ENCODE measurements at regions not wholly inside any gene's neighbourhood (a gene's known extent, or its start where the extent isn't known, plus 50 kb on each side); places are given as distances from the start of the nearest gene placed in this dataset.
"Not testable (repeated sequence)": the region's sequence is repeated elsewhere in the genome, so short reads cannot be mapped to it uniquely, and the experiment has no call there.

- DNase-seq: no peak
Measured at GRCh38 chr1:172931340-172931739, 119.4 kb downstream of the TNFSF18 start.

DNA sequence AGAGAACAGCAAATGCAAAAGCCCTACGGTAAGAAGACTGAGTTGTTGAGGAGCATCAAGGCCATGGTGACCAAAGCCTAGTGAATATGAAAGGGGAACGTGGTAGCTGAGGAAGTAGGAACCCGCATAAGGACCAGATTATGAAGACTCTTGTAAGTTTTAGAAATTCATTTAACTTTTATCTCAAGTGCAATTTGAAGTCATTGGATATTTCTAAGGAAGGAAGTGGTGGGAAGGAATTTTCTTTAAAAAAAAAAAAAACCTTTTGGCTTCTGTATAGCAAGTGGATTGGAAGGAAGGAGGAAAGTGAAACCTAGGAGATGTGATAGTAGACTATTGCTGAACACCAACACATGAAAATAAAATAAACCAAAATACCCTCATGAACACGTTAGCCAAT, 119.0 kb downstream of the TNFSF18 start:
- no peak for DNase-seq

- DNase-seq: no peak
Measured at GRCh38 chr1:172932981-172933380, 117.8 kb downstream of the TNFSF18 start.

DNA sequence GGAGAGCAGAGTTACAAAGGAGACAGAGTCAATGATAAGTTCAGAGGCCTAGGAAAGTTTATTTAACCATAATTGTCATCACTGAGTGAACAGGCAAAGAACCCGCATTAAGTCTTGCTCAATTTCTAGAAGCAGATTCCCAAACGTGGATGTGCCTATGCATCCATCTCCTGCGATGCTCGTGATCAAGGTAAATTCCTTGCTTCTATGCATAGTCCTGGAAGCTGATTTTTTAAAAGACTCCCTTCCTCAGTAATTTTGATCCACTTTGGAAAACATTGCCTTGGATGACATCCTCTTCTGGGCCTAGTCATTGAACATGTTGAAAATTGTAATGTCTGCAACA, 116.4 kb downstream of the TNFSF18 start:
- no peak for DNase-seq

GRCh38 chr1:172935062-172935592, 115.6 kb downstream of the TNFSF18 start:
- DNase-seq: no peak

GRCh38 chr1:172936088-172936645, 114.6 kb downstream of the TNFSF18 start:
- DNase-seq: no peak

- no peak for DNase-seq
Measured at GRCh38 chr1:172938681-172939080, 112.1 kb downstream of the TNFSF18 start.

DNA sequence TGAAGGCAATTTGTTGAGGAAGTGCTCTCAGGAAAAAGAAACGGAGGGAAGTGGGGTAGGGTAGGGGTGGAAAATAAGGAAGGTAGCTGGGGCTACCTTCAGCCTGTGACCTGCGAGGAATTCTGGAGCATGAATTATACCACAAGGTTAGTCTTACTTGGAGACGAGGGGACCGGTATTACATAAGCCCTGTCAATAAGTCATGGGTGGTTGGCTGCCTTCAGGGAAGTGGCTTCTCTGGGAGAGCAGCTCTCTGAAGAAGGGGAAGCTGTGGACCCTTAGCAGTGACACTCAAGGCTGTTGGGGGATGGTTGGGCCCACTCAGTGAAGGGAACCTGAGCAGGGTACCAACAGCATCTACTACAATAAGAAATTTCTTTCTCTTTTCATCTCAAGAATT, 111.3 kb downstream of the TNFSF18 start:
- DNase-seq: no peak

GRCh38 chr1:172940174-172940855, 110.4 kb downstream of the TNFSF18 start:
- DNase-seq: no peak

DNA sequence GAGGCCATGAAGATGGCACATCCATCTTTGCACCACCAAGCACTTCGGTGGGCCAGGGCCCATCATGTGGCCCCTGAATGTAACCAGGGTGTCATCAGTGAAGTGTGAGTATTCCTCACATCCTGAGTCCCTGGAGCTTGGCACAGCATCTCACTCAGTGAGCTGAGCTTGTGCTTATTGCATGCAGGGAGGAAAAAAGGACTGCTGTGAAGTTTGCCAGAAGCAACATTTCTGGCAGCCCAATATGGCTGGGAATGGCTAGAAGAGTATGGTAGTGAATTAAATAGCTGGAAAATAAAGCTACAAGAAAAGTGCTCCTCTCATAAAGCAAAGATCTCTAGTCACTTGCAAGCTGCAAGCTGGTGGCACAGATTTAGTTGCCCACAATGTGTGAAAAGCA, 109.3 kb downstream of the TNFSF18 start:
- DNase-seq: no peak

DNA sequence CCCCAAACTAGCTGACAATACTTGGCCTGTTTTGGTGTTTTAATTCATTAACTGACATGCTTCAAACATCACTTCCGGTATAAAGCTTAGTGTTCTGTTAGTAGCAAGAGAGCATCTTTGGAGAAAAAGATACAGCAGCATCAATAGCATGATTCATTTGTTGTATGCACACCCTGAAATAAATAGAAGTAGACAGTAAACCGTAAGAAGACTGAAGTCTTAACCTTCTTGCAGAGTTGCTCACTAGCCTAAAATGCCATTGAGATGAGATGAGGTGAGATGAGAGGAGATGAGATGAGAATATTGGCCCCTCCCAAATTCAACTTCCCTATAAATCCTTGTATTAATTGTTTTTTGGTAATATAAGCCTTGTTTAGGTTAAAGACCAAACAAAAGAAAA, 108.8 kb downstream of the TNFSF18 start:
- no peak for DNase-seq

DNA sequence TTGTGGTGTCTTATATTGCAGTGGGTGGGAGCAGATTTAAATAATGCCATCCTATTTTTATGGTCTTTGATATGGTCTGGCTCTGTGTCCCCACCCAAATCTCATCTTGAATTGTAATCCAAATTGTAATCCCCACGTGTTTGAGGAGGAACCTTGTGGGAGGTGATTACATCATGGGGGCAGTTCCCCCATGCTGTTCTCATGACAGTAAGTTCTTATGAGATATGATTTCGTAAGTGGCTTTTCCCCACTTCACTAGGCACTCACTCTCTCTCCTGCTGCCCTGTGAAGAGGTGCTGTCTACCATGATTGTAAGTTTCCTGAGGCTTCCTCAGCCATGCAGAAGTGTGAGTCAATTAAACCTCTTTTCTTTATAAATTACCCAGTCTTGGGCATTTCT, 107.6 kb downstream of the TNFSF18 start:
- not testable (repeated sequence) for DNase-seq

DNA sequence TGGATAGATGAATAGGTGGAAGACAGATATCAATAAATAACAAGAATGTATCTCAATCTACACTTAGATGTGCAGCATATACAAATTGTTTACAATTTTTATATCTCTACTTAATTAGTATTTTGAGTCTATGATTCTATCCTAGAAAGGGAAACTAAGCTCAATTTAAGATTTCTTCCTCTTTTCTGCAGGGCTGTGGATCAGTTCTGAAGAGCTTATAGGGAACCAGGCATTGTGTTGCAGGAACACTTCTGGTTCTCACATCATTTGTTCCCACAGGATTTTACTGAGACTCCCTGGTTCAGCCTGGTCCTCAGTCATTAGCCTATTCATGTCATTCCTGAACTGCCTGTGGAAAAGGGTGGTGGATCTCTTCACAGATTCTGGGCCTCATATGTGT, 105.8 kb downstream of the TNFSF18 start:
- no peak for DNase-seq

- DNase-seq: no peak
Measured at GRCh38 chr1:172946814-172947507, 103.8 kb downstream of the TNFSF18 start.

DNA sequence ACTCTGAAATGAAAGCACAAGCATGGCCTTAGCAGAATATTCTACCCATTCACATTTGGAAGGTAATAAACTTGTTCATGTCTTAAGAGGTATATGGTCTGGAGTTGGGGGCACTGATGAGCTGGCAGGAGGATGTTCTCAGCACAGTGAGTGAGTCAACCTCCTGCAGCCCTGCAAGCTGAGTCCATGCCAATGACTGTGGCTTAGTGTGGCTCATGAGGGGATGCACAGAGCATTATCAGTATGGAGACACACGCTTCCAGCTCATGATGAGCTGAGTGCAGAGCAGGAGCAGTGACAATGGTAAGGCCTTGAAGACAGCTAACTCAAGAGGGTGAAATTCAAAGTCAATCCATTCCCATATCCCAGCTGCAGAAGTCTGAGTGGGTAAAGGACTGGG, 102.3 kb downstream of the TNFSF18 start:
- DNase-seq: no peak

DNA sequence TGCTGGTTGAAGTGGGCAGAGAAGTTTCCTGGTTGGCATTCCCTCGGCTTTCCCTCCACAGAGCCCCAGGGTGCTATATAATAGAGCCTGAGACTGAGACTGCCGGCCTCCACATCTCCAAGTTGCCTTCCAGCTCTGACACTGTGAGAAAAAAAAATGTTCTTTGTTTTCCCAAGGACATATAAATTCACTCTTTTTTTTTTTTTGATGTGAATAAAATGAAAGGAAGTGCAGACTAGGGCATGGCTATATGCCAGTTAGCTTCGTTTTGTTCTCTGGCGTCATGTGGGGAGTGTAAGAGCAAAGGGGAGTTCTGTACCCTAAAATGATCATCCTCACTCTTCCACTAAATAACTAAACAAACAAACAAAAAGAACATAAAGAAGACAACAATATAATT, 101.6 kb downstream of the TNFSF18 start:
- DNase-seq: no peak

DNA sequence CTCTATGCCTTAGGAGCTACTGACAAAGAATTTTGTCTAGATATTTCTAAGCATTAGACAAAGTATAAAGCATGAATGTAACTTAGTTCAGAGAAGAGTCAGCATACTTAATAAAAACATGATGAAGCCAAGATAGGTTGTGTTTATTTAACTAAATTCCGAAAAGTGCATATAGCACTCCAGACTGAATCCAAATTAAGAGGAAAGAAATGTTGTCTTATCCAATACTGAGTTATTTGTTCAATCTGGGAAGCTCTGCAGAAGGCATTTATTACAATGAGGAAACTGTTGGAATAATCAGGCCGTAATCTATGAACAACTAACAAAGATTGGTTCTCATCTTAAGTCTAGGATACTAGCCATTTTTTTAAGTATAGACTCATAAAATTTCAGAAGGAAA, 100.2 kb downstream of the TNFSF18 start:
- DNase-seq: no peak

- no peak for DNase-seq
Measured at GRCh38 chr1:172951730-172952365, 98.9 kb downstream of the TNFSF18 start.

DNA sequence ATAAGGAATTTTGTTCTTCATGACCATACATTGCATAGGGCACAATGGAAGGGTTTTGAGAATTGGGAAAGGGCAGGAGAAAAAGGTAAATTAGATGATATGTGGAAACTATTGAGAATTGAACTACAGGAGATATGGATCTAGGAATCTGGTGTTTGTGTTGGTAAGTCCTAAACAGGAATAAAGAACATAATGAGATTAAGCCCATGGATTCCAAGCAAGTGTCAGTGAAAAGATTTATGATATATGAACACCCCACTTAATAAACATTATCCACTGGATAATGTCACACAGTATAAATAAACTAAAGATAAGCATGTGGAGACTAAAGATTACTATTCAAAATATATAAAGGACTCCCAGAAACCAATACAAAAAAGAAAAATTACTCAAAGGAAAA, 98.2 kb downstream of the TNFSF18 start:
- no peak for DNase-seq

- no peak for DNase-seq
Measured at GRCh38 chr1:172954476-172955150, 96.1 kb downstream of the TNFSF18 start.

DNA sequence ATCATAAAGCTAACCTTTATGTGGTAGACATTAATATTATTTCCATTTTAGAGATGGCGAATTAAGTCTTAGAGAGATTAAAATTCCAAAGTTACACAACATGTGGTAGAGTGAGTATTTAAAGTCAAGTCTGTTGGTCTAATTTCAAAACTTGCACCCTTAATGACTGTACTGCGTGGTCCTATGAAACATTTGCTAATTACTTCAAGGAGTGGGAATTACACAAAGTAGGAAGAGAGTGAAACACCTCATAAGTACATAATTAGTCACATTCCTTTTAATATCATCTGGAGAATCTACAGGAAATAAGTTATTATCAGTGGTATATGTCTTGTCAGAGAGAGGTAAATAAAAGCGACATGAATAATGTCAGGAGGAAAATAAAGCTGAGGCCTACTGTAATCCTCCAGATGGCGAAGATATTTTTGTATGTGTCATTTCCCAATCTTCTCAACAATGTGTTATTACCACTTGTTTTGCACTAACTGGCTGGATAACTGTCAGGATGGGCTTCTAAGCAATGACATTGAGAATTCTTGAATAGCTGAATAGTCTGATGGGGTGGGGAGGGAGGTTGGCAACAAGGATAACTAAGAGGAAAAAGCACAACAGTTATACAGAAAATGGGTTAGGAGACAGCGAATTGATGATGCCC, 95.5 kb downstream of the TNFSF18 start:
- DNase-seq: no peak

- DNase-seq: no peak
Measured at GRCh38 chr1:172956871-172957270, 93.9 kb downstream of the TNFSF18 start.

DNA sequence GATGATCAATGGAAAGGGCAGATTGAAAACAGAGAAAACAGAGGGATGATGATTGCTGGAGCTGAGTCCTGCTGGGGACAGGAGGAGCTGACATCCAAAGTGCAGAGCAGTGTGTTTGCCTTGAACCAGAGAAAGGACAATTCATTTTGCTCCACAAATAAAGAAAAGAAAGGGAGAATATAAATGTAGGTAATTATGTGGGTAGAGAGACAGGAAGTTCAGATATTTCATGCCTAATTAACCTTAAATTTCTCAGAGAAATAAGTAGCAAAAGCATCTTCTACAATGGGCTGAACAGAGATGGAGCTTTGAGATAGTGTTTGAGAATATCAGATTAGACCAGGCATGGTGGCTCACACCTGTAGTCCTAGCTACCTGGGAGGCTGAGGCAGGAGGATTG, 93.2 kb downstream of the TNFSF18 start:
- DNase-seq: no peak
